Stomach (tissue), 8 donors: ENCODE measurements at regions not wholly inside any gene's neighbourhood (a gene's known extent, or its start where the extent isn't known, plus 50 kb on each side); places are given as distances from the start of the nearest gene placed in this dataset.

Source experiments
- DNase-seq, 2 donors: peaks; one replicate each; pipeline versions ENCODE4 v3.0.0 to v3.0.0-alpha.2; 2013 to 2019
- H3K27ac ChIP-seq, 5 donors: fragments of 200-600 bp in 4 of 5; sonication (generic) in 4 of 5; one replicate each; pipeline ENCODE4 v1.5.1; 2013 to 2019; ENCODE audit warnings: mild to moderate bottlenecking in 1 of 5, moderate library complexity in 1 of 5
- H3K27me3 ChIP-seq, 3 donors: fragments of 200-600 bp; sonication (generic); one replicate each; pipeline ENCODE4 v1.5.1; 2017 to 2019; ENCODE audit warnings: mixed run types in 1 of 3
- H3K36me3 ChIP-seq, 4 donors: fragments of 200-600 bp; sonication (generic); 1 replicate in 3 of 4; 2 replicates in 1 of 4; pipeline ENCODE4 v1.5.1; 2016 to 2019
- H3K4me1 ChIP-seq, 4 donors: fragments of 200-600 bp; sonication (generic); one replicate each; pipeline ENCODE4 v1.5.1; 2016 to 2019
- H3K4me3 ChIP-seq, 4 donors: fragments of 200-600 bp; sonication (generic) in 3 of 4; one replicate each; pipeline ENCODE4 v1.5.1; 2016 to 2019; ENCODE audit warnings: mild to moderate bottlenecking in 1 of 4
- H3K9me3 ChIP-seq, 4 donors: fragments of 200-600 bp; sonication (generic); one replicate each; pipeline ENCODE4 v1.5.1; 2016 to 2019
- EP300 ChIP-seq: sonication (generic); formaldehyde crosslinking; IDR thresholded peaks from one replicate; pipeline ENCODE4 v1.6.1; 2017; ENCODE audit warnings: antibody characterized with exemption
- POLR2A ChIP-seq, 4 donors: fragments of 450-650 bp; IDR thresholded peaks; one replicate each; pipeline ENCODE4 v1.6.1; 2016; ENCODE audit warnings: antibody characterized with exemption in 4 of 4, control low read depth in 2 of 4, mild to moderate bottlenecking in 1 of 4, moderate library complexity in 1 of 4
- POLR2AphosphoS5 ChIP-seq, 3 donors: sonication (generic); formaldehyde crosslinking; IDR thresholded peaks; one replicate each; pipeline ENCODE4 v1.6.1; 2016; ENCODE audit warnings: antibody characterized with exemption in 3 of 3
- WGBS, 5 donors: extraction: QIAGEN DNeasy Blood & Tissue Kit in 3 of 5; methylation state at CpG; one replicate each; pipeline versions ENCODE4 v1.1.5 to v1.1.7; 2013 to 2018; 5-methylcytosine and 5-hydroxymethylcytosine counted together
- intact Hi-C: fragments of 100-400 bp; cut with DNase I; formaldehyde crosslinking; loops from one replicate; pipeline ENCODE4 v1.15.1; 2023; ENCODE audit warnings: low total_unique reads
- TF ChIP-seq, protein P1 (sequence below), 7 experiments: fragments of 450-650 bp in 4 of 7; fragments of 200-600 bp in 3 of 7; sonication (generic) in 3 of 7; IDR thresholded peaks; one replicate each; pipeline ENCODE4 v1.5.1; 2016 to 2019; ENCODE audit warnings: antibody characterized with exemption in 7 of 7, control low read depth in 2 of 7, mild to moderate bottlenecking in 1 of 7
- donor health status: healthy with polysubstance abuse.
- donor health status: Bipolar disorder and iron deficiency.
- donor health status: healthy.

GRCh38 chr2:122003196-122003940 lies 247.9 kb downstream of the TSN start:
- Histone ChIP-seq H3K27me3 (peaks cover 0 to 4% (median 0%) of the 10 kb centered on the region in 3 donors), H3K27ac (no peak overlapping the region), H3K4me1 (peaks cover 0 to 7% (median 0%) of the 10 kb centered on the region in 4 donors), H3K4me3 (no peak overlapping the region), H3K36me3 (no peaks in the 10 kb centered on the region), H3K9me3 (no peaks in the 10 kb centered on the region)
- intact Hi-C loops: no loop called here
- TF ChIP-seq POLR2A (IDR thresholded peaks at IDR 0.05): no peak
- TF ChIP-seq, protein P1, sequence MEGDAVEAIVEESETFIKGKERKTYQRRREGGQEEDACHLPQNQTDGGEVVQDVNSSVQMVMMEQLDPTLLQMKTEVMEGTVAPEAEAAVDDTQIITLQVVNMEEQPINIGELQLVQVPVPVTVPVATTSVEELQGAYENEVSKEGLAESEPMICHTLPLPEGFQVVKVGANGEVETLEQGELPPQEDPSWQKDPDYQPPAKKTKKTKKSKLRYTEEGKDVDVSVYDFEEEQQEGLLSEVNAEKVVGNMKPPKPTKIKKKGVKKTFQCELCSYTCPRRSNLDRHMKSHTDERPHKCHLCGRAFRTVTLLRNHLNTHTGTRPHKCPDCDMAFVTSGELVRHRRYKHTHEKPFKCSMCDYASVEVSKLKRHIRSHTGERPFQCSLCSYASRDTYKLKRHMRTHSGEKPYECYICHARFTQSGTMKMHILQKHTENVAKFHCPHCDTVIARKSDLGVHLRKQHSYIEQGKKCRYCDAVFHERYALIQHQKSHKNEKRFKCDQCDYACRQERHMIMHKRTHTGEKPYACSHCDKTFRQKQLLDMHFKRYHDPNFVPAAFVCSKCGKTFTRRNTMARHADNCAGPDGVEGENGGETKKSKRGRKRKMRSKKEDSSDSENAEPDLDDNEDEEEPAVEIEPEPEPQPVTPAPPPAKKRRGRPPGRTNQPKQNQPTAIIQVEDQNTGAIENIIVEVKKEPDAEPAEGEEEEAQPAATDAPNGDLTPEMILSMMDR (IDR thresholded peaks at IDR 0.05): no peak
- no peak for TF ChIP-seq POLR2AphosphoS5 (IDR thresholded peaks at IDR 0.05)
- no peak for TF ChIP-seq EP300
- DNase-seq: peak in 1 of 2 donors; percentile 41
- 71 to 79% (median 76%) methylated on average over 11 of the region's 11 CpGs for WGBS, 5 donors

DNA sequence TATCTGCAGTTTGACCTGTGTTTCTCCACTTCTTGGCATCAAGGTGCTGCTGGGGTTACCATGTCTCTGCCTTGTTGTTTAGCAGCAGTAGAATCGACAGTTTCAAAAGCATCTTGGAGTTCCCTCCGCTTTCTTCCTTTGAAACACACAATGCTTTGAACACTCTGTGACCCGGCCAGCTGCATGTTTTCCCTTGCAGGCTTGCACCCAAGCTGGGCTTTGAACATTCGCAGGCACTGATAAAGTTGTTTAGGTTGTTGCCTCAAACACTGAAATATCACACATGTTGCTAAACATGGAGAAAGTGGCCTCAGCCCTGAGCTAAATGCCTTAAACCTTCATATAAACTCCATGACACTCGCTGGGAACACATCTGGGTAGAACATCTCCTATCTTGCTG lies 251.7 kb downstream of the TSN start:
- Histone ChIP-seq H3K27ac (no peak overlapping the region), H3K36me3 (no peaks in the 10 kb centered on the region), H3K4me3 (no peak overlapping the region), H3K9me3 (no peaks in the 10 kb centered on the region), H3K4me1 (no peaks in the 10 kb centered on the region), H3K27me3 (peaks cover 0 to 7% (median 0%) of the 10 kb centered on the region in 3 donors)
- TF ChIP-seq, protein P1 (IDR thresholded peaks at IDR 0.05): no peak
- TF ChIP-seq POLR2AphosphoS5 (IDR thresholded peaks at IDR 0.05) (no peak), POLR2A (IDR thresholded peaks at IDR 0.05) (no peak), EP300 (no peak)
- intact Hi-C loops: no loop called here
- peak in 1 of 2 donors; percentile 47 for DNase-seq
- 33 to 47% (median 41%) methylated on average over 5 of the region's 5 CpGs for WGBS, 5 donors

DNA sequence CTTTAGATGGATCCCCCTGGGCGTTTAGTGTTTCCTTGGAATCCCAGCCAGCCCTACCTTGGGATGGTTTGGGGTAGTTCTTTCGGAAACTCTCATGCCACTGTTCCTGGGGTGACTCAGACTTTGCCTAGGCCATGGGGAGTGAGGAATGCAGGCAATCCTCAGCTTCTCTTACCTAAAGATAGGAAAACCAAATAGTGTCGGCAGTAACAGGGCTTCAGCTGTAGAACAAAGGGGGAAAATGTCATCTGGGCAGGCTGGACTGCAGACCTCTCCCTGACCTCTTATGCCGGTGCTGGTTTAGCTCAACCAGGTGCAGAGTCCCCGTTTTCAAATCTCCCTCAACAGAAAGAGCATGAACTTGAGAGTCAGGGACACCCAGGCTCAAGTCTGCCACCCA lies 252.1 kb downstream of the TSN start:
- H3K27me3 ChIP-seq: peaks cover 0 to 7% (median 0%) of the 10 kb centered on the region in 3 donors
- no peaks in the 10 kb centered on the region for H3K9me3 ChIP-seq
- H3K4me3 ChIP-seq: no peak overlapping the region
- H3K36me3 ChIP-seq: no peaks in the 10 kb centered on the region
- no peaks in the 10 kb centered on the region for H3K4me1 ChIP-seq
- TF ChIP-seq POLR2AphosphoS5 (IDR thresholded peaks at IDR 0.05) (no peak), EP300 (no peak), POLR2A (IDR thresholded peaks at IDR 0.05) (no peak)
- TF ChIP-seq, protein P1 (IDR thresholded peaks at IDR 0.05): no peak
- WGBS, 5 donors: 25 to 50% (median 33%) methylated on average over 5 of the region's 5 CpGs
- H3K27ac ChIP-seq: no peak overlapping the region
- DNase-seq: no peak
- intact Hi-C loops: no loop called here

DNA sequence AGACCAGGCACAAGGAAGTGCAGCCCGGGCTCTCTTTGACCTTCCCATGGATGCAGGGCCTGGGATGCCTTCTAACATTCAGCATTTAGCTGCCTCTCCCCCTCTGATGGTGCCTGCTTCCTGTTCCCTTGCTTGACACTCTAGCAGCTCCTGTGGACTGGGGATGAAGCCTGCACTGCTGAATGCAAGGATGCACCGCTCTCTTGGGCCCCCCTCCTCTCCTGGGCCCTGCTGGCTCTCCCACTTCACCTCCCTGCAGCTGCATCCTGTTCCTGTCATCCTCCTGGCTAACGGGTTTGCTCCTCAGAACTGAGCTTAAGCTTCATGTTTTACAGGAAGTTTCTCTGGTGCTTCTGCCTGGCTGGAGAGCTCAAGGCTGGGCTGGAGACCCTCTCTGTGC lies 254.1 kb downstream of the TSN start:
- Histone ChIP-seq H3K27me3 (peaks cover 0 to 3% (median 0%) of the 10 kb centered on the region in 3 donors), H3K36me3 (no peaks in the 10 kb centered on the region), H3K27ac (no peak overlapping the region), H3K4me1 (no peaks in the 10 kb centered on the region), H3K4me3 (no peak overlapping the region), H3K9me3 (no peaks in the 10 kb centered on the region)
- TF ChIP-seq EP300: no peak
- DNase-seq: peak in 1 of 2 donors; percentile 58
- intact Hi-C loops: no loop called here
- 40 to 64% (median 50%) methylated on average over 2 to 3 of the region's 3 CpGs for WGBS, 5 donors
